GM19463 (cell line): ENCODE measurements at regions not wholly inside any gene's neighbourhood (a gene's known extent, or its start where the extent isn't known, plus 50 kb on each side); places are given as distances from the start of the nearest gene placed in this dataset.
"Not testable (repeated sequence)": the region's sequence is repeated elsewhere in the genome, so short reads cannot be mapped to it uniquely, and the experiment has no call there.

Source experiments
- ATAC-seq: cut with Tn5 transposase; IDR thresholded peaks from one replicate; pipeline ENCODE4 v1.9.1; 2021; ENCODE audit warnings: mild to moderate bottlenecking, moderate library complexity; ENCODE audit not compliant: unreplicated experiment

DNA sequence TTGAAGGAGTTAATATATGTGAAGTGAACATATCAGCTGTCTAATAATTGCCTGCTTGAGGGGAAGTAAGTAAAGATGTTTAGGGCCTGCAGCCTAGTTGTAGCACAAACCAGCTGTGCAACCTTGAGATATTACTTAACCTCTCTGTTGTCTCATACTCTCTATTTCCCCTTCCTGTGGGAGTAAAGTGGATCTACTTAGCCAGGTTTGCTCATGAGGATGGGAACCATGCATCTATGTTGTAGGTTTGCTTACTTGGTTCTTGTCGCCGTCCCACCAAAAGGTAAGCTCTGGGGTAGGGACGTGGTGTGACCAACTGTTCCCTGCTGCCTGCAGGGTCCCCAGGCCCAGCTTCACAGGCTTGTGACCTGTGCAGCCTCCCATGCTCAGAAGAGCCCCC, 362.7 kb upstream of the SULF2 start:
- ATAC-seq, result no peak

- no peak for ATAC-seq
Measured at GRCh38 chr20:48147311-48147710, 362.0 kb upstream of the SULF2 start.

DNA sequence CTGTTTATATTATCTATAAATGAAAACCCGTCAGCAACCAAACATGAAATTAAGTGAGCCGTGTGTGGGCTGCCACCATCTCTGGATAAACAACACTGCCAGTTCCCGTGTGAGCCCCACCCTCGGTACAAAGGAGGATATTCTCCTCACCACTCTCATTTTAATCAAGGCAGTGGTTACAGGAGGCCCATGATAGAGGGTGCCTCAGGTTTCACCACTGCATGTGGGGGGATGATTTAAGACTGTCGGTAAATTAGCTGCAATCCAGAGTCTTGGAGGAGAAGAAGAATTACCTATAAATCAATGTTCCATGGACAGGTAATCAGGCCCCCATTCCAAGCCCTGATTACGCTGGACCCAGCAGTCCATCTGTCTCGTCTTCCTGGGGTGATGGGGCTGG, 361.6 kb upstream of the SULF2 start:
- no peak for ATAC-seq

DNA sequence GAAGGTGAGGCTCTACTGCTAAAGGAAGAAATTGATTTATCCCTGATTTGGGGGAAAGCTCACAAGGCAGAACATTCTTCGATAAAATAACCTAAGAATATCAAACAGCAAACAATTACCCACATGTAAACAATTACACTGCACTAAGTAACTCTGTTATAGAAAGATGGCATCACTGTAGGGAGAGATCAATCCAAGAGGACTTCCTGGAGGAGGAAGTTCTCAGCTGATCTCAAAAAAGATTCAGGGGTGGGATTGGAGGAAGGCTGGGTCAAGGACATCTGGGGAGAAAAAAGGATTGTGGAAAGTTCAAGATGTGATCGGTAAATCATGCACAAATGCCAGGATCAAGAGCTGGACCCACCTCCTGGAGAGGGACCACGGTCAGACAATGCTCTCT, 361.0 kb upstream of the SULF2 start:
- no peak for ATAC-seq

DNA sequence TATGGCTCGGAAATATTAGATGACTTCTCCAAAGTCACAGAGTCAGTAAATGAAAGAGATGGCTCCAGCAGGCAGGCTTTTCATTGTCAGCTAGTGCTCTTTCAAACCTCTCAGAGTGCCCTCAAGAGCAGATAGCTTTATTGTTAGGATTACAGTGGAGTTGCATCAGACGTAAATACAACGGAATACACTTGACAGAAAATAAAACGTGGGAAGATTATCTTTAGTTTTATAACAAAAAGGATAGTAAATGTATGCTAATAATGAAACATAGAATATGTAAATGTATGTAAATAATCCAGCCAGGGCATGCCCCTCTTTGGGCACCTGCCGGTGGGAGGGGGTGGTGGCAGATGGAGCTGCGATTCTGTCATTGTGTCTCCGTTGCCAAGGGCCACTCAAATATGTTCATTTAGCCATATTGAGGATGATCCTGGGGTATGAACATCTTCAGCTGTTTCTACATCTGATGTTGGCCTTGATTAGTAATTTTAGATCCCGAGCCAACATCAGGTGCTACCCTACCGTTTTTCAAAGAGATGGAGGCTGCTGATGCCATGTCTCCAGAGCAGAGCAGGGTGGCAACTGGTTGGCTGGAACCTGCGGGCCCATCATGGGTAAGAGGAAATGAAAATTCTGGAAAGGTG, 358.3 kb upstream of the SULF2 start:
- ATAC-seq, result no peak

DNA sequence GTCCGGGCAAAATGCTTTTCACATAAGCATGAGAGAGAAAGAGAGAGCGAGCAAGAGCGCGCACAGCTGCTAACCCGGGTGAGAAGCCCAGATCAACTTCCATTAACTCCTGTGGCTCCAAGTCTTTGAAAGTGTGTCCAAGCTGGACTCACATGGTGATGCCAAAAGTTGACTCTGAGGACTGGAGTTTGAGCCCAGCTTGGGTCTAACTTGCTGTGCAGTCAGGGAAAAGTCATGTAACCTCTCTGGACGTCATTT, 357.2 kb upstream of the SULF2 start:
- no peak for ATAC-seq

GRCh38 chr20:48141660-48142515, 356.6 kb upstream of the SULF2 start:
- ATAC-seq, result no peak

GRCh38 chr20:48139262-48140041, 354.2 kb upstream of the SULF2 start:
- ATAC-seq, result no peak

- no peak for ATAC-seq
Measured at GRCh38 chr20:48132834-48133233, 347.6 kb upstream of the SULF2 start.

DNA sequence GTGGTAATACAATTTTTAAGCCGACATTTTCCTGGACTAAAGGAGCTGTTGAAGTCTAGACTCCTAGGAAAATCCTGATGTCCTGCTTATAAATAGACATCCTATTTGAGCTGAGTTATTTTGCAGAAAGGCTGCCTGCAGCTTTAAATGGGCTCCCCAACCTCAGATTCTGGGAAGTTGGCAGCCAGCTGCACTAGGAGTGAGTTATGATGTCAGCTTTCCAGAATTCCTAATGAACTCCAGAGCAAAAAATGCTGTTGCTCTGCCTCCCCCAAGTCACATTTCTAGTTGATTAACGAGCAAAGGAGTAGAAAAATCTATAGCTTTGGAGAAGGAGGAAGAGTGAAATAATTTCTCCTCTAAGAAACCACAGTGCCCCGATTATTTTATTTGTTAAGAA, 346.3 kb upstream of the SULF2 start:
- no peak for ATAC-seq

DNA sequence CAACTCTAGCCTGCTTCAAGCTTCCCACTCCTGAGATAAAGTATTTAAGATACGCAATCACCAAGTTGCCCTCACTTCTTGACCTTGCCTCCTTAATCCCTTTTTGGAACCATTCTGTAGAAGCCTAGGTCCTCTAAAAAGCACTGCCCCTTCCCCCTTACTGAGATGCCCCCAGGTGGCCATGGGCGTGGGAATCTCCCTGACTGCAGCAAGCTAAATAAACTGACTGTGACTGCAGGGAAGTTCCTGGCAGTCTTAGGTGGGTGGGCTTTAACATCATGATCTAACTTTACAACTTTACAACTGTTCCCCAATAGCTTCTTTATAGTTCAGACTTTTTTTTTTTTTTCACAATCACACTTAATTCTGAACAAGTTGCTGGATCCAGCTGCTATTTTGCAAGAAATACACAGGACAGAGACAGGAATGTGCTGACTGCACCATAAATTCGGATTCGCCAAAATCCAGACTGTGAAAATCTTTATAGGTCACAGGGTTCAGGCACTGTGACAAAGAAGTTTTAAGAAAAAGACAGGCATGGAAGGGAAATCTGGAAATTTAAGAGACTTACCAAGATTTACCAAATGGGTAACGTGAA, 344.2 kb upstream of the SULF2 start:
- no peak for ATAC-seq

DNA sequence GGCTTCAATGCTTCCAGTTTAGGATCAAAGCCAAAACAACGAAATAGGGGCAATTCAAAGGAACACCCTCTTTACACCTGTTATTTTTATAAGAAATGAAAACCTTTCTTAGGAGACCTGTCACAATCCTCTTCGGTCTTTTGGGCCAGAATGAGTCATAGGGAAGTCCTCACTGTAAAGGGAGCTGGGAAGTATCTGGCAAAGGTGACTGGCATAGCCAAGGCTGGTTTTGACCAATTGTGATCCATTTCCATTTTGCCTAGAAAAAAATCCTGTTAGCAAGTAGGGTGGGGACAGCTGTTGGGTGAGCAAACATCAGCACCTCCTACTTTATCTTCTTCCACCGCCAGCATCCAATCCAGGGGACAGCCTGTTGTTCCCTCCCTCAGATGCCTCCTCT, 343.2 kb upstream of the SULF2 start:
- ATAC-seq, result no peak

- ATAC-seq, result not testable (repeated sequence)
Measured at GRCh38 chr20:48127964-48128363, 342.7 kb upstream of the SULF2 start.

DNA sequence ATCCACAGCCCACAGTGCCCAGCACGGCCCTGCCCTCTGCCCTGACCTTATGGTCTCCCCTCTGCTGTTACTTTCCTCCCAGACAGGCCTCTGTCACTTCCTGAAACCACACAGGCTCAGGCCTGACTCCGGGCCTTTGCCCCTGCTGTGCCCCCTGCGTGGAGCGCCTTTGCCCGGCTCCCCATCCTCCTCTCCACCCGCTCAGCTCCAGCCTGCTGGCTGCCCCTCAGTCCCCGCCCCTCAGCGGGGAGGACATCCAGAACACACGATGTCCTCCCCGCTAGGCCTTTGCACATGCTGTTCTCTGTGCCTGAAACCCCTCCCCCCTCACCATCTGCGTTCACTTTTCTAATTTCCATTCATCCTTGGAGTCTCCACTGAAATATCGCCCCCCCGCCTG, 341.9 kb upstream of the SULF2 start:
- not testable (repeated sequence) for ATAC-seq

DNA sequence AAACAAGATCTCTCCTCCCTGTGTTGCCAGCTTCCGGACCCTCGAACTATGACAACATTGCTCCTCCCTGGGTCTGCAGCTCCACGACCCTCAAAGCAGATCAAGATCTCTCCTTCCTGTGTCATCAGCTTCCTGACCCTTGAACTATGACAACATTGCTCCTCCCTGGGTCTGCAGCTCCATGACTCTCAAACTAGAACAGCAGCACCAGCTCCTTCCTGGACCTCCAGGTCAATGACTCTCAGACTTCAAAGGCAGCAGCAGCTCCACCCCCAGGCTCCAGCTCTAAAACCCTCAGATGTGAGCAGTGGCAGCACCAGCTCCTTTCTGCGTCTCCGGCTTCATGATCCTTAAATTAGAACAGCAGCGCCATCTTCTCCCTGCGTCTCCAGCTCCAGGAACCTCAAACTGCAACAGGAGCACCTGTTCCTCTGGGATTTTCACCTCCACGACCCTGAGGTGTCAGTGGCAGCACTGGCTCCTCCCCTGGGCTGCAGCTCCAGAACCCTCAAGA, 341.0 kb upstream of the SULF2 start:
- ATAC-seq, result no peak

GRCh38 chr20:48124960-48125359, 339.7 kb upstream of the SULF2 start:
- no peak for ATAC-seq

DNA sequence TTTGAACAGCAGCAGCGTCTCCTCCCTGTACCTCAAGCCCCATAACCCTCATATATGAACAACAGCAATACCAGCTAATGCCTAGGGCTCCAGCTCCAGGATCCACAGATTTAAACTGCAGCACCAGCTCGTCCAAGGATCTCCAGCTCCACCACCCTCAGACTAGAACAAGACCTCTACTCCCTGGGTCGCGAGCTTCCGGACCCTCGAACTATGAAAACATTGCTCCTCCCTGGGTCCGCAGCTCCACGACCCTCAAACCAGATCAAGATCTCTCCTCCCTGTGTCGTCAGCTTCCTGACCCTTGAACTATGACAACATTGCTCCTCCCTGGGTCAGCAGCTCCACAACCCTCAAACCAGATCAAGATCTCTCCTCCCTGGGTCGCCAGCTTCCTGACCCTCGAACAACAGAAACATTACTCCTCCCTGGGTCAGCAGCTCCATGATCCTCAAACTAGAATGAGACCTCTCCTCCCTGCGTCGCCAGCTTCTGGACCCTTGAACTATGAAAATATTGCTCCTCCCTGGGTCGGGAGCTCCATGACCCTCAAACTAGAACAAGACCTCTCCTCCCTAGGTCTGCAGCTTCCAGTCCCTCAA, 339.0 kb upstream of the SULF2 start:
- ATAC-seq, result no peak

GRCh38 chr20:48120120-48120519, 334.8 kb upstream of the SULF2 start:
- ATAC-seq, result no peak

DNA sequence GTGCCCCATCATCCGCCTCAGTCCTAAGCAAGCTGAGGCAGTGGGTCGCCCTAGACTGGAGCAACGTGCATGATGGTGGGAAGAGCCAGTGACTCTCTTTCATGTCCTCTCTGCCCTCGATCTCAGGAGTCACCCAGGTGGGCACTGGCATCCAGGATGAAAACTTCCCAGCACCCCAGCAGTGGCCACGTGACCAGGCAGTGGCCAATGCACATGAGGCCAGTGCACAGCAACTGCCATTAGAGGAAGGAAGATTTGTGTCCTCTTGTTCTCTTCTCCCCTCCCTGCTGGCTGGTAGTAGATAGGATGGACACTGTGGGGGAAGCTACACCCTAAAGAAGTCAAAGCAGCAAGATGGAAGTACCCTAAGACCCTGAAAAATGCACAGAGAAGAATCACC, 334.1 kb upstream of the SULF2 start:
- ATAC-seq, result not testable (repeated sequence)

- no peak for ATAC-seq
Measured at GRCh38 chr20:48115502-48115901, 330.2 kb upstream of the SULF2 start.

DNA sequence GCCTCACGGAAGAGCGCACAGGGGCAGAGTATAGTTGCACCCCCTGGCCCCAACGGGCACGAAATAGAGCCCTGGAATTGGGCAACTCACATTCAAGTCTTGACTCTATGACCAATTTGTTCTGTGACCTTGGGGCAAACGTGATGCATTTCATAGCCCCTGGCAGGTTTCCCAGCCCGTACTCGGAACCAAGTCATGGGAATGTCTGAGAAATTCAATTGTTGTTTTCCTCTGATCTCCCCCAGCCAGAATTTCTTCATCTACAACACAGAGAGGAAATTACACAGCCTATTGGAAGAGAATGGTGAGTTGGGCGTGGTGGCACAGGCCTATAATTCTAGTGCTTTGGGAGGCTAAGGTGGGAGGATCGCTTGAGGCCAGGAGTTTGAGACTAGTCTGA, 322.3 kb upstream of the SULF2 start:
- ATAC-seq, result no peak
